Tongue (tissue), 1 donor: ENCODE measurements at regions not wholly inside any gene's neighbourhood (a gene's known extent, or its start where the extent isn't known, plus 50 kb on each side); places are given as distances from the start of the nearest gene placed in this dataset.
"Not testable (repeated sequence)": the region's sequence is repeated elsewhere in the genome, so short reads cannot be mapped to it uniquely, and the experiment has no call there.

Experiments used
- DNase-seq: peaks from one replicate; pipeline ENCODE4 v3.0.0-alpha.2; 2015

DNA sequence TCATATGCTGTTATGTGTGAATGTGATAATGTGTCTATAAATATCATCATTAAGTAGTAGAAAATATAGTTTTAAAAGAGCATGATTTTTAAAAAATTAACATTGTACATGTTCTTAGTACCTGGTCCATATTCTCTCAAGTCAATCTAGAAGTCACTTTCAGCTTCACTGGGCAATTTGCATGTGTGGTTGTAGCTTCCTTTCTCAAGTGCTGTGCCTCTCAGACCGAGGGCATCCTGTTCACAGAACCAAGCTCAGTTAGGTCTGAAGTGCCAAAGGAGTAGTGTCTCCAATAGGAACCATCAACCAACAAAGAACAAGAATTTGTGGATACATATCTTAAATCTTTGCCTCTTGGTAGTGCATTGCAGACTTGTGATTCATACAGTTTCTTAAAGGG, 541.8 kb upstream of the SLC10A2 start:
- no peak for DNase-seq

DNA sequence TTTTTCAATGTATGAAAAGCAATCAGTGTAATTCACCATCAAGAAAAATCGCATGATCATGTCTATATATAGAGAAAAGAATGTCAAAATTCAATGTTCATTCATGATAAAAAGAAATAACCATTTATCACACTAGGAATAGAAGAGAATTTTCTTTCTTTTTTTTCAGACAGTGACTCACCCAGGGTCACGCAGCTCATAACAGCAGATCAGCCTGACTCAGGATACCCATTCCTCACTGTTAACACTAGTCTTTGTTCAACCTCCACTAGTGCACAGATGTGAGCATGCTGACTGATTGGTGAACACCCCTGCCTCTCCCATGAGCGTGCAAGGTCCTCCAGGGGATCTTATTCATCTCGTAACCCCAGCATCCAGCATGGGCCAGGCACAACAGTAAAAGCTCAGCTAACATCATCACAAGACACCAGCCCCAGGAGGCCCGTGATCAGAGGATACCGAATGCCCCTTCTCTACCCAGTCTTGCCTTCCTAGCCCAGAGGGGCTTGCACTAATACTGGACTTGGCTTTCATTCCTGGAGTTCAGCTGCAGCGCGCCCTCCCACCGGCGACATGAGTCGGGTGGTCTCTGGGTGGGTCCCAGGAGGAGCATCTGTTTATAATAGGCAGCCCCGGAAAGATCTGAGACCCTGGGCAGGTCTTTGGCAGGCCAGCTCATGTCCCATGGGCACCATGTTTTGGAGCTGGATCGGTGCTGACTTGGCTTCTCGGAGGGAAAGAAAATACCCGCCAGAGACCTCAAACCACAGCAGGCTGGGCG, 539.5 kb upstream of the SLC10A2 start:
- no peak for DNase-seq

- DNase-seq: not testable (repeated sequence)
Observed at GRCh38 chr13:103599870-103600269, 533.7 kb upstream of the SLC10A2 start.

DNA sequence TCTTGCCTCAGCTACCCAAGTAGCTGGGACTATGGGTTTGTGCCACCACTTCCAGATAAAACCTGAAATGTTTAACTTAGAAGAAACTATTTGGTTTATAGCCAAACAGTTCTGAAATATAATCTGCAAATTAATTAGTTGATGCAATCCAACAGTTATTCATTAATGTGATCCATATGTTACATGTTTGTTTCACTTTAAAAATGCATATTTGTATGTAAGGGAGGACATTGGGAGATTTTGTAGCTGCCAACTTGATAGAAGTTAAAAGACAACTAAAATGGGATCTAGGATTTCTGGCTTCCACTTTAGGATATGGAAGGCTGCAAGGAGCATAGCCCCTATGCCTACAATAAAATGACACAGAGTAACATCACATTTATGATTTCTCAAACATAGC, 532.5 kb upstream of the SLC10A2 start:
- no peak for DNase-seq

GRCh38 chr13:103573446-103573845, 507.2 kb upstream of the SLC10A2 start:
- DNase-seq: no peak

DNA sequence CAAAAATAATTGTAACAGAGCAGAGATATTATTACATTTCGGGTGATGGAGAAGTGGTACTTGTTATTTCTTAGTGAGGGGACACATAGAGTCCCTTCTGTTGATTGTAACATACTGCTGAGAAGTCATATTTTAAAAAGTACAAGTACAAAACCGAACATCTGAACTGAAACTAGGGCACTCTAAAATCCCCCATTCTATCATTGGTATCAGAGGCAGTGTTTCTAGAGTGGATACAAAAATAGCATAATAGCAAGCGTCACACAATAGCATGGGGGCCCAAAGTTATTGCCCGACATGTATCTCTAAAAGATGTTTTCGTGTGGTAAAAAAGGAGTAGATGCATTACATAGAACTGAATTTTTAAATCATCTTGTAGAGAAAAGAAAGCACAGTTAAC, 502.1 kb upstream of the SLC10A2 start:
- DNase-seq: no peak

DNA sequence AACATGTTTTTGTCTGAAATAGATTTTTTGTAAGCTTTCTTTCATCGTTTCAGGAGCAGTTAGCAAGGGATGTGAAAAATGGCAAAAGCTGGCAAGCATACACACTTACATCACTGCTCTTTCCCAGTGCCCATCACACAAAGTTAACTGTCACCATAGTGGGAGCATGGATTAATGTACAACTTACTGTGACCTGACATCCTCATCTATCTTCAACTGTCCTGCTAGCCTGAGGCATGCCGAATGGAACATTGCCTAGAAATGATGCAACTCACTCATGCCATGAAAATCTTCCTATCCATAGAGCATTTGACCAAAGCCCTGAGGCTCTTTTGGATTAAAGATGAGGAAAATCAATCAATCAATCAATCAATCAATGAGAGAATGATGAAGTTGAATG, 491.7 kb upstream of the SLC10A2 start:
- no peak for DNase-seq

DNA sequence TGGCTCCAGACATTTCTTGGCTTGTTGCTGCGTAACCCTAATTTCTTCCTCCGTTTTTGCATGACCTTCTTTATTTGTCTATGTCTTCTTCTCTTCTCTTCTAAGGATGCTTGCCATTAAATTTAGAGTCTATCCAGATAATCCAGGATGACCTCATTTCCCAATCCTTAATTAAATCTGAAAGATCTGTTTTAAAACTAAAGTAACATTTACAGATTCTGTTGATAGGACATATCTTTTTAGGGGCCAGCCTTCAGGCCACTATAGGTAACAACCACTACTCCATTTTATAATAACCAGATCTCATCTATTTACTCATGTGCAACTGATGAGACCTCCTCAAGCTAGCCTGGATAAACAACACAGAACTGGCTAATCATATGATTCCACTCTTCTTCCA, 490.5 kb upstream of the SLC10A2 start:
- no peak for DNase-seq

DNA sequence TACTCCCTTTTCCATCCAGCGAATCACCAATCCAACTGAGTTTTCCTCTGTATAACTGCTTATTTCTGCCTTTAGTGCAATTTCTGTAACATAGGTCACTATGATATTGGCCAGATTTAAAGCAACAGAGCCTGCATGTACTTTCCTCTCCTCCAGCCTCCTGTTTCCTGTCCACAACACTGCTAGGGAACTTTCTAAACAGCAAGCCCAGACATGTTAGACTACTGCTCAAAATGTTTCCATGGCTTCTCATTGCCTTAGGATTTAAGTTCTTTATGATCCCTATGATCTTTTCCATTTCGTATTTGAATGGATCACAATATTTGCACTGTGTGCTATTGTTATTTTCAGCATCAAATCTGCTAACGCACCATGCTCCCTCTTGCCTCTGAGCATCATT, 481.7 kb upstream of the SLC10A2 start:
- DNase-seq: no peak

GRCh38 chr13:103546271-103546670, 480.1 kb upstream of the SLC10A2 start:
- no peak for DNase-seq

DNA sequence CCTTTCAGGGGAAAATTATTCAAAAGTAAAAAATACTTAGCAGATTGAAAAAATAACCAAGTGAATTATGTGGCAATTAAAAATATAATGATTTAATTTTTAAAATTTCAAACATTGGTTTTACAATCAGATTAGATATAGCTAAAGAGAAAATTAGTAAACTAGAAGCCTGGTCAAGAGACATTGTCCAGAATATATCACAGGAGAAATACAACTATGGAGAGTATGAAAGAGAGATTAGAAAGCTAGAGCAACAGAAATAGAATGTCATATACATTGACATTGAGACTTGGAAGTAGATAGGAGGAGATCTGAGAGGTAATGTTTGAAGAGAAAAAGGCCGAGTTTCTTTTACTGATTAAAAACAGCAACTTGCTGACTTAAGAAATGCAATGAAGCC, 476.4 kb upstream of the SLC10A2 start:
- no peak for DNase-seq

- no peak for DNase-seq
Observed at GRCh38 chr13:103540382-103540765, 474.2 kb upstream of the SLC10A2 start.

DNA sequence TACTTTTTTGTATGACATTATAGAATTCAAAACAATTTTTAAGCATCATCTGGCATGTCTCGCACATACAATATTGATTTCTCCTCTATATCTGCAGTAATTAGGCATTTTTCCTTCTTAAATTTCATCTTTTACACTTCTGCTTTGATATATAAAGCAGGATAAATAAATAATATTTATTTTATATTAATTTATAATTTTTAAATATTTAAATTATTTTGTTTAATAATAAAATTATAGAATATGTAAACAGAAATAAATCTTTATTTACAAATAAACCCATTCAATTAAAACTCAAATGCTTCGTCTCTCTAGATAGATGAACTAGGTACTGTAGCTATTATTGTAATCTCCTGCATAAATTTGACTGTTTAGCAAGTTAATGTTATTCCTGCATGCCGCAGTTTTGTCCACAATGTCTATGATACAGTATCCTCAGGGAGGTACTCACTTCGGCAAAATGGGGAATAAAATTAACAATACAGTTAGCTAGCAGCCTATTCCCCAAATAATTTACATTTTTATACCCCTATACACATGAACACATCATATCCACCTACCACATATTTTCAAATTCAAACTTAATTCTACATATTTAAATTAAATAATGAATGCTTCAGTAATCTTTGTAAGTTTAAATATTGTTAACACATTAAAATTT, 473.6 kb upstream of the SLC10A2 start:
- no peak for DNase-seq

DNA sequence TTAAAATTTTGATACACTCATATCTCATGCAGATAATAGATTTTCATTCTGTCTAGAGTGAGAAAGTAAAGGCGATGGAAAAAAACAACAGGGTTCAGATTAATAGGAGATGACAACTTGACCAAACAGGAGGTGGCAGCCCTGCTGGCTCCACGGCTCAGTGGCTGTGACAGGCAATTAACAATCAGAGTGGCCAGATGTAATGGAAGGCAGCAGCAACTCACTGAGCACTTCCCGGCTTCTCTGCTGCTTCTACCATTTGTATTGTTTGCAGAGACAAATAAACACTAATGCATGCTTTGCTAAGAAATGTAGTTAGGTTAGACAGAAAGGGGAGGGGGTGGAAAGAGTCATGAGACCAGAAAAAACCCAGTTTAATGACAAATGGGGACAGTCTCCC, 473.0 kb upstream of the SLC10A2 start:
- DNase-seq: peak; percentile 3

DNA sequence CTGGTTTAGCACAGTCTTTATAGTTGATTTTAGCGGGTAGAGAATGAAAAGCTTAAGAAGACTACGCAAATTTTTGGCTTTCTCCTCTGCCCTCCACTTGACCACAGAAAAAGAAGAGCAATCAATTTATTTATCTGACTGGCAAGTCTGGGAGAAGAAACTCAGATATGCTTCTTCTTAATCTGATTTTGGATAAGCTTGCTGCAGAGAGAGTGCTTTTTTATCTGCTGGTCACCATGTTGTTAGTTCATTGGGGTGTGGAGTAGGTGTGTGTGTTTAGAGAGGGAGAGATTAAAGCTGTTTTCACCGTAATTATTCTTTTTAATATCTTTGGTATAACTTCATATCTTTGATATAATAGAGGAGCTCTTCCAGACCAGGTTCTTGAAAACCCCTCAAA, 471.4 kb upstream of the SLC10A2 start:
- DNase-seq: no peak

DNA sequence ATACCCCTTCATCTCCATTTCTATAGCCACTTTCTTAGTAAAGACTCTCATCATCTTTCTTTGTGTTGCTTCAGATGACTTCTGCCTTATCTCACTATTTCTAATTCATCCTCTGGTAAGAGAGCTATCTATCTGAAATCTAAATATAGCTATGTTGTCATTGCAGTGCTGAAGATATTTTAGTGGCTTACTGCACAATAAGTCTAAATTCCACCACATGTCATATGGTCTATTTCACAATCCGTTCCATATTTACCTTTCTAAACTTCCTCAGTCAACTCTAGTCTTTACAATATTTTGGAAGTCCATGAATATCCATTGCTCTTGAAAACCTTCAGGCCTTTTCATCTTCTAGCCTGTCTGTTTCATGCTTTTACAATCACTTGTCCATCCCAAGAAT, 465.1 kb upstream of the SLC10A2 start:
- no peak for DNase-seq

DNA sequence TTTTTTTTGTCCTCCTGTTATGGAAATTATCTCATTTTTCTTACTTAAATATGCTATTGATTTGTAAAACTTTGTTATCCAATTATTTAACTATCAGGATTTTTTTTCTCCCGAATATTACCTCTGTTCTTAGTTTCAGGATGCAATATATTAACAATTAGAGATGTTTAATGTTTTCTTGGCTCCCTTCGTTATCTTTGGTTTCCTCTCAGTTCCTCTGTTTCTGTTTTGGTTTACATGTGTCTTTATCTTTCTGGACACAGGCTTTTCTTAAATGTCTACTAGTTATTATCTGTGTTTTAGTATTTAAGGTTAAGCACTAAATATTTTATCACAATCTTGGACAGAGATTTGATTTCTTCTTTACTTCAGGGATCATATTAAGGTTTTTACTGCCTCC, 462.2 kb upstream of the SLC10A2 start:
- DNase-seq: no peak

DNA sequence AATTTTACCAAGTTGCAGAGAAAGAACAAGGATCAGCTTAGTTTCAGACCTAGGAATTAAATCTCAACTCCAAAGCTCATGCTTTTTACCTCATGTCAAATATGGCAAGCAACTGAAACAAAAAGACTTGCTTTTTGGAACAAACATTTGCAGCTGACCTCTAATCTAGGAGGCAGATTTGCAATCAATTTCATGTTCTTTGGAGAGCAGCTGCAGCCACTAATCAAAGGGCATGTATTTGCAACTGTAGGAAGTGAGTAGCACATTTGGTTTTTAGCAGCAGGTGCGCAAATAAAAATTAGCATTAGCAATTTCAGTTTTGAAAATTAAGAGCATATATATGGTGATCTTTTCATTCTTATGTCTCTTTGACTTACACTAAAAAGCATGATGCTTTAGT, 459.3 kb upstream of the SLC10A2 start:
- no peak for DNase-seq

DNA sequence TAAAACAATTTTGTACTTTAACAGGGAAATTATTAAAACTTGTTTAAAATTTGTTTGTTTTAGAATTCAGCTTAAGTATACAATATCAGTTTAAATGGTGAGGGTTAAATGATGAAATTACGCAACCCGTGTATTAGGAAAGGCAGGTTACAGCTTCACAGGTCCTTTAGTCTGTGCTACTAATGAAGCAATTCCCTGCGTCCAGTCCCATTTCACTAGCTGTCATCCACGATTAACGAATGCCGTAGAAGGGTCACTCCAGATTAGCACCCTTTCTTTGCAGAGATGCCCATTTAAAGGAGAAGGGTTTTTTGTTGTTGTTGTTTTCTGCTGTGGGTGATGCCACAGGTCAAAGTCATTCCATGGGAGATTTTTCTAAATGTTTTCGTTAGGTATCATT, 457.6 kb upstream of the SLC10A2 start:
- DNase-seq: no peak

- DNase-seq: no peak
Observed at GRCh38 chr13:103521532-103521931, 455.3 kb upstream of the SLC10A2 start.

DNA sequence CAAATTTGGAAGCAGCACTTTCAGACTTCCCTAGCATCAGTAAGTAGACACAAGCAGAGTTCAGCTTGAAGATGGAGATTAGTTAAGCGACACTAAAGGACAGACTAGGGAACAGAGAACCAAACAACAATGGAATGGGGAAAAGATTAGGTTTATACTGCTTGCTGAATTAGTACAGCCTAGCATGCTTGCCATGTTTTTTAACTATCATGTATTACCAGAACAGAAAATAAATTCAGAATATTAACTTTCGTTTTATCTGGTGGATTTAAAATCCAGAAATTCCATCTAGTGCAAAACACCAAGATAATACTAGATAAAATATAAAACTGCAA, 451.5 kb upstream of the SLC10A2 start:
- DNase-seq: no peak

DNA sequence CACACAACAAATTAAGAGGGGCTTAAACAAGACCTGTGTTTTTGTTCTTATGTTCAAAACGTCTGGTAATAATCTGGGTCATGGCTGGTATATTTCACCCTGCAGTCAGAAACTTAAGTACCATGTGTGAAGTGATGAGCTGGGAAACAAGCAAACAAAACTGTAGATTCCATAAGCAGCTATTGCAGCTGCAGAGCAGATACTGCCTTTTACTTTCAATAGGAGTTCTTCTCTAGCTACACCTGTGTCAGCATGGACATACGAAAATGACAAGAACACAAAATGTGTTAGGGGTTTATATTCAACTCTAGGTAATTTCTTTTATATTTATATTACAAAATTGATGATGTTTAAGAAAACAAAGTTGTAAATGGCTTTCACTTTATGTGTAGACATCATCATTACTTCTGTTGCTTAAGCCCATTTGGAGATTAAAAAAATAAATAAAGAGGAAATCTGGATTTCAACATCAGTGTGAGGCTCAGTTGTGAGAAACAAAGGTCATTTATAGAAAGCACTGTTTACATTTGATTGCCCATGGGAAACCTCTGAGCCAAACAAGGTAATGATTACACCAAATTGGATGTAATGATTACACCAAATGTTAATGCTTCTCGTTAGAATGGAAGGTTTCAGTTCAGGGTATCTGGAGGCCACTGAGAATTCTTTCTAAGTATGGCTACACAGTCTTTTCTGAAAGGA, 451.0 kb upstream of the SLC10A2 start:
- peak; percentile 8 for DNase-seq

DNA sequence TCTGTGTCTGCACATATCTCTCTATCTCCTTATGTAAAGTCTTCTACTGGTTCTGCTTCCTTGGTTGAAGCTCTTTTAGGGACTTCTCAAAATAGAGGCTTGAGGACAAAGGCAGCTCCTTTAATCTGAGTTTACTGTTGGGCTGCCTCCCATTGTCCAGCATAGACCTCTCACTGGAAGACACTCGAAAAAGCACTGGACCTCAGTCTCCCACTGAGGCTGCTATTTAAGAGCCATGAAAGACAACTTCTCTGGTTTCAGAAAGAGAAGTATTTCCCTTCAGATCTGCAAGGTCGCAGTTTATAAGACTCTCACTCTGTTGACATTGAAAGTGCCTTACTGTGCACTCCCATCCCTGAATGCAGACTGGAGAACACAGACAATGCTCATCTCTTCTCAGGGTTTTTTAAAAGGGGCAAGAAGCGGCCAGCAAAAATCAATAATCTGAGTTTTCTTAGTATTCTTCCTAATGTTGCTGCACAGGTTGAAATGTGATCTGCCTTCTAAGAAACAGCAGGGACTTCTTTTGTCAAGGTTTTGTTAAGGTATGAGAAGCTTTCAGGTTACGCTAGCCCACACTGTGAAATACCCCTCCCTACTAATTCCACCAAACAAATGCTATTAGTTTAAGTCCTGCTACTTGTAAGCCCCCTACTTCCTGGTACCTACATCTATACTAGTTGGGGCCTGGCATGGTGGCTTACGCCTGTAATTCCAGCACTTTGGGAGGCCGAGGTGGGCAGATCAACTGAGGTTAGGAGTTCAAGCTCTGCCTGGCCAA, 450.0 kb upstream of the SLC10A2 start:
- no peak for DNase-seq
